ENCODE measurements at regions not wholly inside any gene's neighbourhood (a gene's known extent, or its start where the extent isn't known, plus 50 kb on each side); places are given as distances from the start of the nearest gene placed in this dataset.

DNA sequence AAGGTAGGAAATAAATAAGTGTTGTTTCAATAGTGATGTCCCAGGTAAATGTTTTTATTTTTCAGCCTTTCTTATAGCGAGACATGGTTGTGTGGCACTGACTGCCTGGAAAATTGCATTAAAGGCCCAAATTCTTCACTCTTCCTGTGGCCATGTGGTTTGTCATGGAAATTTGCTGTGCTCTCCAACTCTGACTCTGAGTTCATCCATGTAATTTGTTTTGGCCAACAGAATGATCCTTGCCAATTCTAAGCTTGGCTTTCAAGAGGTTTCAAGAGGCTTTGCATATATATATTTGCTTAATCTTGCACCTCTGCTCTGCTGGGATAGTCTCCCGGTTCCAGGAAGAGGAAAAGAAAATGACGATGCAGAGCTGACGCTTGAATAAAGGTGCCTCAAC, 107.5 kb upstream of the ARHGEF26 start:
- FAIRE-seq = no peak

DNA sequence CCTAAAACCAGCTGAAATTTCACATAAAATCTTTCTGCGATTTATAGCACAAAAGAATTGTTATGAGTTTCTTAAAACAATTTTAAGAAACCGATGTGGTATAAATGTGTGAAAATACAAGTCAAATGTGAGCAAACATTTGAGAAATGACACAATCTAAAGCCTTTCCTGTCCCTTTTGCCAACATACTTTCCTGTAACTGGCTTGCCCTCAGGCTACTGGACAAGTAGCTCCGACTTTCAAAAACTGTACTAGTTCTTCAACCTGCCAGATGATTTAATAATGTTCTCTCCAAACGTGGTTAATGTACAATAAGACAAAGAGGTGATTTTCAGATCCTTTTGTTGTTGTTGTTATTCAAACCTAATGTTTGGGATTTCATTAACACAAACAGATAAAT, 105.9 kb upstream of the ARHGEF26 start:
- no peak for FAIRE-seq

DNA sequence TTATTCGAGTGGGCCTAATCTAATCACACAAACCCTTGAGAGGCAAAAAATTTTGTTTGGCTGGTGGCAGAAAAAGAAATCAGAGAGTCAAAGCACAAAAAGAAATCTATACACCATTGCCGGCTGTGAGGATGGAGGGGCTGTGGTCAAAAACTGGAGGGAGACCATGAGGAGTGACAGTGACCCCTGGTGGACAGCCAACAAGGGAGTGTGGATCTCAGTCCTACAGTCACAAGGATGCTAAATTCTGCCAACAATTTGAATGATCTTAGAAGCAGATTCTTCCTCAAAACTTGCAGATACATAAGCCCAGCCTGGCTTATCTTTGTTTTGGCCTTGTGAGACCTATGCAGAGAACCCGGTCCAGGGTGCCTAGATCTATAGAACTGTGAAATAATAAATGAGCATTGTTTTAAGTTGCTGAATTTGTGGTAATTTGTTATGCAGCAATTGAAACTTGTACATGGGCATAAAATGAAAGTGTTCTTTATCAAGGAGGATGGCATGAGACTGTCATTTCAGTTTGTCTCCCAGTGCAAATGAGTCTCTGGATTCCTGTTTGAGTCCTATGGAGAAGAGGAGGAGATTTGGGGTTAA, 103.0 kb upstream of the ARHGEF26 start:
- no peak for FAIRE-seq

DNA sequence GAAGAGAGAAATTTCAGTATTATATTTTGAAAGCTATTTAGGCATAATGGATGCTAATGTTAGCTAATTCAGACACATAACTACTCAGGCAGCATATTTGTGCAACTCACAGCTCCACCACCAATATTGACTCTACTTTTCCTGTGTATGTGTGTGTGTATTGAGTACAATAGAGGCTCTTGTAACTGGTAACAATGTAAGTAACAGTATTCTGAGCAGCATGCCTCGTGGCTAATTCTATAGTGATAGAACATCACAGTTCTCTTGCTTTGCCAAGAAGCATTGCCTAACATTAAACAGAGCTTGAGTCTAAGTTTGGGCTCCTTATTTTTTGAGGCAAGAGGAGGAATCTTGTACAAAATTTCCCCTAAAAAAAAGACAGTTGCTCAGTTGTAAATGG, 98.6 kb upstream of the ARHGEF26 start:
- FAIRE-seq = no peak

DNA sequence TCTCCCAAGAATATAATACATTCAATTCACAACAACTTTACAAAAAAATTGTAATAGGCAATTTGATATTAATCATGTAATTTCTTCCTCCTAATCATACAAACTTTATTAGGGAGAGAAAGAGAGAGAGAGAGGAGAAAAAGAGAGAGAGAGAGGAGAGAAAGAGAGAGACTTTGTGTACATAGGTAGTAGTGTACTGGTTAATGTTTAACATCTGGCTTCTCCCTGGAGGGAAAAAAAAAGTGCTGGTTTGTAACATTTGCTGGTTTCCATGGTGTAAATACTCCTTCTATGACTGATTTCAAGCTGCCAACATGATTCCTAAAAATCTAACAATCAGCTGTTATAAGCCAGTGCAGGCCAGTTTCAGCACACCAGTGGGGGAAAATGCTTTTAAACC, 98.0 kb upstream of the ARHGEF26 start:
- peak; percentile 99 for FAIRE-seq

DNA sequence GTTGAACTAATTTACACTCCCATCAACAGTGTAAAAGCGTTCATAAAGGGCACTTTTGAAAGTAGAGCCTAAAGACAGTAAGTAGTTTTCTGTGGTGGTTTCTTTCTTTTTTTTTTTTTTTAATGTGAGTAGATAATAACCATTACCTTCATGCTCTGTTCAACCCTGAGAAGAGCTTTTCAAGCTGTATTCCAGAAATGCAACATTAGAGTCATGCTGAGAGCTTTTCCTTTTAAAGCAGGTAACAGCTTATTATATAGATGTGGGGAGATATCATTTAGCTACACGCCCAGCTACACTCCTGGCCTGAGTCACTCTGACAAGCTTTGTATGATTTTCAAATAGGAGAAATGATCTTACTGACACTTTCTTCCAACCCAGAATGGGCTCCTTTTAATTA, 96.2 kb upstream of the ARHGEF26 start:
- no peak for FAIRE-seq

DNA sequence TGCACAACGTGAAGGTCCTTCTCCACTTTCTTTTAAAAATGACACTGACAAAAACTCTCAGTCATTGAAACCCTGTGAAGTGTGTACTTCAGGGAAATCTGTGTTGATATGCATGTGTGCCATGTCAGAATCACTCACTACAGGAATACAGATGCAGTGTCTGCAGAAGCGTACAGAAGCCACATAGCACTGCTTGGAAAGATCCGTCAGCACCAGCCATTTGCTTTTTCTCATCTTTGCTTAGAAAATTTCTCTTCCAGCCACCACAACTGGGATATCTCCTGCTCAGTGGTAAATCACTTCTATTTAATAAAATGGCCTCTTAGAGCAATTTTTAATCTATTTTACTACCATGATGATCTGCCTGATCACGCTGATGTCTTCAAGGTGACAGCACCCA, 91.3 kb upstream of the ARHGEF26 start:
- no peak for FAIRE-seq

DNA sequence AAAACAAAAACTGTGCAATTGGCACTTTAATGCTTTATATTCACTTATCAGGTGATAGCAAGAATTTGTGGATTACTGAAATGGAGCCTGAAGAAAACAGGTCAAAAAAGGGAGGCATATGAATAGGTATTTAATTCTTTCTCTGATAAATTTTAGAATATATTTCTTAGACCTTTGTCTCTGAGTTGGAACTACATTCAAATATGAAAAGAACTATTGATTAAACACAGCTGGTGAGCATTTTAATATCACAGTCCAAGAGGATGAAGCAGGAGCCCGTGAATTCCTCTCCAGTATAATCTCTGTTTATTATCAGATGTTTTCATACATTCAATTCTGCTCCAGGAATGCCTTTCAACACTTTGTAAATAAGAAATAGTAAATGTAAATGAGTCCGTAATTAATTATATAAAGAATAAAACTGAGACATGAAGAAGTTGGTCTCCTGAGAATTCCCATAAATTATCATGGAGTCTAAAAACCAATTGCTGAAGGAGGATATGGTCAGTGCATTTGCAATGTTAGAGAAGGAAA, 86.3 kb upstream of the ARHGEF26 start:
- no peak for FAIRE-seq

DNA sequence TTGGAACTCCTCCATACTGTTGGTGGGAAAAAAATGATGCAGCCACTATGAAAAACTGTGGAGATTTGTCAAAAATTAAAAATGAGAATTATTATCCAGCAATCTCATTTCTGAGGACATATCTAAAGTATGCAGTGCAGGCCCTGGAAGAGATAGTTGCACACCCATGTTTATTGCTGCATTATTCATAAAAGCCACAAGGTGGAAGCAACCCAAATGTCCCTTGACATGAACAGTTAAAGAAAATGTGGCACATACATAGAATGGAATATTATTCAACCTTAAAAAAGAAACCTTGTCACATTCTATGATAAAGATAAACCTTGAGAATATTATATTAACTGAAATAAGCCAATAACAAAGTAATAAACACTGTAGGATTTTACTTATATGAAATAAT, 80.9 kb upstream of the ARHGEF26 start:
- no peak for FAIRE-seq

DNA sequence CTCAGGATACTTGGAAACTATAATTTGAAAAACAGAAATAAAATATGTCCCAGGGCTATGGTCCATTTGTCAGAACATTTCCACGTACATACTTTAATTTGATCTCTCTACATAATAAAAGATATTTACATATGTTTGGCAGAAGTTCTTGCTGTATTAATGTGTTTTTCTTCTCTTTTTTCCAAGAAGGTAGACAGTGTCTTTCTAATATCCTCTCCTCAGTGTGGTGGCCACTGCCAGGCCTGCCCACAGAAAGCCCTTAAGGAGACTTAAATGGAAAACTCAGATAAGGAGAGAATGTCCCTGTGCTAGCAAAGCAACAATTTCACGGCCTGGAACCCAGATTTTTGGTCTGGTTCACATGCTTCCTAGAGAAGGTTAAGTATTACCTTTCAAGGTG, 76.5 kb upstream of the ARHGEF26 start:
- FAIRE-seq = no peak

DNA sequence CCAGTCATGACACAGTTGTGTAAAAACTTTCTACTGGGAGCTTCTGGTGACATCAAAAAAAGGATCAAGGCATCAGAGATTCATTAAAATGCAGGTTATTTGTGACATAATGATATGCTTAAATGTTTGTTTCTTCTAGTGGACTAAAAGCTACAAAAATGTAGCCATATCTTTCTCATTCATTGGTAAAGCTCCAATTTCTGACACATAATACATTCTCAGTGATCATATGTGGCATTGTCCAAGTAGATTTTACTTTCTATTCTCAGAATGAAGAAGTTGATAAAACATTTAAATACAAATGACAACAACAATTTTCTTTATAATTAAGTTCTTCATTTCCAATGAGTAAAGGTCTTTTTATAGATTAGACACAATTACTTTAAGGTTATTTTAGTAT, 71.0 kb upstream of the ARHGEF26 start:
- FAIRE-seq = no peak

DNA sequence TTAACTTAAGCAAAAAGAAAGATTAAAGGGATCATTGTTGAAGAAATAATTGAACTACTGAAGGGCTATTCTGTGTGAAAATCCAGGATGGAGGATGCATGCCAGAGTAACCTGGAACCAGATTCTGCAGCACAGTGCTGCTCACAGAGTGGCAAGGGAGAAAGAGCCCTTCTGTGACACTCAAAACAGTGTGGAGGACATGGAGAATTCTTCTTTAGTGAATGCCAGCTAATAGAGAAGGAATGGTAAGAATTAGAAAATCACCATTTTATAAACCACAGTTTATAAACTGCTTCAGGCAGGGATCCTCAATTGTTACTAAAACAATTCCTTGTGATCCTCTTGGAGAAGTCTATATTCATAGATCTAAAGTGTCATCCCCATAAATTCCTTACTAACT, 70.4 kb upstream of the ARHGEF26 start:
- no peak for FAIRE-seq

DNA sequence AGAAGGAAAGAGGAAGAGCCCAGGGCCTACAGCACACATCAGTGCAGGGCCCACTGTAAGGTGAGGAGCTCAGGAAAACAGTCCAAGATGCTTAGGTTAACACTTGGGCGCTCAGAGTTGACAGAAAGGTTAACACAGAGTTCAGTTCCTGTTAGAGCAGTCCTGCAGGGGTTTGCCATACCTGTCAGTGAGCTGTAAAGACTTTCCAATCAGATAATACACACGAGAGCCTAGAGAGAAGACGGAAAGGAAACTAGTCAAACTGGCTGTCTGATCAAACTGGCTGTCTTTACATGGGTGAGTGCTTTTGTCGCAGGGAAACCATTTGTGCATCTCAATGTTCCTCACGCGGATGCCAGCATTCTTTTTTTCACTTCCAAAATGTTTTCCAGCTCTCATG, 61.4 kb upstream of the ARHGEF26 start:
- FAIRE-seq = no peak

DNA sequence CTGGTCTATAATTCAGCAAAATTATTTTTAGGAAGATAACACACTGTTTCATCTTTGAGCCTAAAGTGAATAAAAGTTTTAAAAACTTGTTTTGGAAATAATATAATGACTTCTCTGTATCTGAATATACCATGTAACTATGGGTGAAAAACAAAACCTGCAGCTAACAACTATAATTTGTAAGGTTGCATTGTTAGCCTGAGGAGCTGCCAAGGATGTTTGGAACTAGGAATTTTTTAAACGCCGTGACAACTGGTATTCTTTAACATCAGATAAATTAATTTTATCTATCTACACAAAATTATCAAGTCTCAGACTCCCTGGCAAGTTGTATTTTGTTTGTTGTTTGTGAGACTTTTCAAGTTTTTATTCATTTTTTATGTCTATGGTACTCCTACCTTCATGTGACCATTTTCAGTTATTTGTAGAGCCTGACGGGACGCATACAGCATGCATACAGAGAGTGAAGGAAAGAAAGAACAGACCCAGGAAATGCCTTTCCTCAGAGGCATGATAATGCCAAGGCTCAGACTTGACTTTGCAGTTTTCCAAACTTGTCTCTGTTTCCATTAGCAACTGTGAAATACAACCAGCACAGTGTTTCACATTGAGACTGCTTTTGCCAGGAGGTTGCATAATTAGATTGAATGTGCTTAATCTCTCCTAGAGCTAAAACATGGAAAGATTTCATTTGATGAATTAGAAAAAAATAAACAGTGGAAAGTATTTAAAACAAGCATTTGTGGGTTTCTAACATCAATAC, 60.8 kb upstream of the ARHGEF26 start:
- peak; percentile 74 for FAIRE-seq

DNA sequence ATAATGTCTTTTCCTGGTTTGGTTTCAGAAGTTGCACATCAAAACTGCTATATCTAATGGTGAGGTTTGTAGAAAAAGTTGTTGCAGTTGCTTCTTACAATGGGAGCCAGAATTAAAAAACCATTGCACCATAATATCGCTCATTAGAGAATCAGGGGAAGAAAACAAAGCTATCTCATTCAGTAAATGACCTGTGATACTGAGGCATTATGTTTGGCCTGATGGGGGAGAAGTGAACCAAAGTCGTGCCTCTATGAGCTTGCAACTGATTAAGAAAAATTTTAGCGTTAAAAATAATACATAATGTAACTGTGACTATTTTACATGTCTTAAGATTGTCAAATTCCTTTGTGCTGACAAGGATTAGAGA, 60.2 kb upstream of the ARHGEF26 start:
- FAIRE-seq = no peak

DNA sequence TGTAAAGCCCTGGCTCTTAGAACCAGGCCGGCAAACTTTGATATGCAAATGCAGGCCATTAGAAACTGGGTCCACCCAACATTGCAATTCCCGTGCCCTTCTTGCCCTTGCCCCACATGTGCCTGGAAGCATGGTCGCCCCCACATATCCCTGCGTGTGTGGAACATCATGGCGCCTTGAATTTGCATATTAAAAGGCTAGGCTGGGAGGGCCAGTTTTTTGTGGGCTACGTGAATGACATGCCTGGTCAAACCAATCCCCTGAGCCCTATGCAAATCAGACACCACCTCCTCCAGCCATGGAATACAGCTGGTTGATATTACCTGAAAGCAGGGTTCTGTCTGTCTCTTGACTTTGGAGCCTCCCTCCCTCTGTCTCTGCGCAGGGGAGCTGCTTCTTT, 58.7 kb upstream of the ARHGEF26 start:
- no peak for FAIRE-seq

DNA sequence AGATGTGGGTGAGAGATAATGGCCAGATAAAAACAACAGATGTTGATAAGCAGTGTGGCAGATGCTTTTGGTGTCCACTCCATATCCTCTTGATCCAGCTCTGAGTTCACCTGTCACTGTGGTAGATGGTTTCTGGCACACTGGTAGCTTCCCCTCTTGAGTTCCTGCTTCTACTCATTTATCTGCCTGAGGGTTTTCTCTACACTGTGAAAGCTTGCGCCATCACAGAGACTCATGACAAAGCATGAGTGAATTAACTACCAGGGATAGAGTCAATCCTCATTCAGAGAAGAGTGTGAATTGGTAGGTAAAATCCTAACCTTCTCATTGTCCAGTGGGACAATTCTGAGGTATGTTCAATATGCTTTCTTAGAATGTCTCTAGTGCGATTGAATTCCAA, 50.0 kb upstream of the ARHGEF26 start:
- FAIRE-seq = no peak

All from islet of Langerhans (tissue), 1 donor.